IPS-15b (cell line): ENCODE measurements at regions not wholly inside any gene's neighbourhood (a gene's known extent, or its start where the extent isn't known, plus 50 kb on each side); places are given as distances from the start of the nearest gene placed in this dataset.

Source experiments
- H3K27me3 ChIP-seq: one replicate; pipeline ENCODE4 v1.6.1; 2013; ENCODE audit warnings: low read length; ENCODE audit not compliant: control insufficient read depth, insufficient read depth
- H3K36me3 ChIP-seq: one replicate; pipeline ENCODE4 v1.6.1; 2013; ENCODE audit warnings: low read length; ENCODE audit not compliant: control insufficient read depth, insufficient read depth
- H3K4me1 ChIP-seq: one replicate; pipeline ENCODE4 v1.6.1; 2013; ENCODE audit warnings: mild to moderate bottlenecking, low read length; ENCODE audit not compliant: control insufficient read depth, insufficient read depth
- H3K4me3 ChIP-seq: one replicate; pipeline ENCODE4 v1.5.1; 2013; ENCODE audit warnings: low read depth, low read length
- H3K9ac ChIP-seq: one replicate; pipeline ENCODE4 v1.6.1; 2013; ENCODE audit warnings: low read depth, mild to moderate bottlenecking, low read length
- H3K9me3 ChIP-seq: one replicate; pipeline ENCODE4 v1.6.1; 2013; ENCODE audit warnings: mild to moderate bottlenecking, low read length; ENCODE audit not compliant: control insufficient read depth, insufficient read depth

- H3K27me3 ChIP-seq, result no peaks in the 10 kb centered on the region
Observed at GRCh38 chr9:118003240-118003639, 299.0 kb downstream of the TLR4 start.

GRCh38 chr9:118008246-118008645, 304.0 kb downstream of the TLR4 start:
- Histone ChIP-seq H3K9me3 (no peaks in the 10 kb centered on the region), H3K4me3 (no peak overlapping the region), H3K4me1 (peaks cover 10% of the 10 kb centered on the region), H3K27me3 (no peaks in the 10 kb centered on the region), H3K9ac (no peak overlapping the region), H3K36me3 (no peaks in the 10 kb centered on the region)

More at GRCh38 chr9:118003240-118003639, 299.0 kb downstream of the TLR4 start:
- no peaks in the 10 kb centered on the region for H3K9me3 ChIP-seq
- no peak overlapping the region for H3K9ac ChIP-seq
- H3K4me1 ChIP-seq, result no peaks in the 10 kb centered on the region
- no peaks in the 10 kb centered on the region for H3K36me3 ChIP-seq
- H3K4me3 ChIP-seq, result no peak overlapping the region

GRCh38 chr9:118009614-118010013, 305.4 kb downstream of the TLR4 start:
- no peaks in the 10 kb centered on the region for H3K27me3 ChIP-seq
- no peaks in the 10 kb centered on the region for H3K9me3 ChIP-seq
- H3K4me1 ChIP-seq, result peaks cover 10% of the 10 kb centered on the region
- H3K9ac ChIP-seq, result no peak overlapping the region
- no peak overlapping the region for H3K4me3 ChIP-seq
- H3K36me3 ChIP-seq, result no peaks in the 10 kb centered on the region

GRCh38 chr9:118017607-118018122, 313.5 kb downstream of the TLR4 start:
- H3K9me3 ChIP-seq, result no peaks in the 10 kb centered on the region
- no peaks in the 10 kb centered on the region for H3K4me1 ChIP-seq

GRCh38 chr9:118023644-118024043, 319.4 kb downstream of the TLR4 start:
- Histone ChIP-seq H3K4me3 (no peak overlapping the region), H3K9me3 (no peaks in the 10 kb centered on the region), H3K27me3 (no peaks in the 10 kb centered on the region), H3K9ac (no peak overlapping the region), H3K4me1 (no peaks in the 10 kb centered on the region), H3K36me3 (no peaks in the 10 kb centered on the region)

More at GRCh38 chr9:118017607-118018122, 313.5 kb downstream of the TLR4 start:
- Histone ChIP-seq H3K4me3 (no peak overlapping the region), H3K27me3 (no peaks in the 10 kb centered on the region), H3K9ac (no peak overlapping the region), H3K36me3 (peaks cover 2% of the 10 kb centered on the region)

GRCh38 chr9:118028225-118028624, 324.0 kb downstream of the TLR4 start:
- no peaks in the 10 kb centered on the region for H3K4me1 ChIP-seq
- no peak overlapping the region for H3K4me3 ChIP-seq
- H3K9me3 ChIP-seq, result no peaks in the 10 kb centered on the region
- no peaks in the 10 kb centered on the region for H3K36me3 ChIP-seq
- no peak overlapping the region for H3K9ac ChIP-seq
- H3K27me3 ChIP-seq, result no peaks in the 10 kb centered on the region

GRCh38 chr9:118029425-118029824, 325.2 kb downstream of the TLR4 start:
- Histone ChIP-seq H3K27me3 (no peaks in the 10 kb centered on the region), H3K4me1 (no peaks in the 10 kb centered on the region), H3K36me3 (no peaks in the 10 kb centered on the region), H3K9ac (no peak overlapping the region), H3K4me3 (no peak overlapping the region), H3K9me3 (no peaks in the 10 kb centered on the region)

- no peak overlapping the region for H3K9ac ChIP-seq
- no peak overlapping the region for H3K4me3 ChIP-seq
- no peaks in the 10 kb centered on the region for H3K36me3 ChIP-seq
- H3K4me1 ChIP-seq, result no peaks in the 10 kb centered on the region
- no peaks in the 10 kb centered on the region for H3K27me3 ChIP-seq
- no peaks in the 10 kb centered on the region for H3K9me3 ChIP-seq
Observed at GRCh38 chr9:118034701-118035100, 330.5 kb downstream of the TLR4 start.

- H3K36me3 ChIP-seq, result no peaks in the 10 kb centered on the region
- no peaks in the 10 kb centered on the region for H3K9me3 ChIP-seq
- no peaks in the 10 kb centered on the region for H3K27me3 ChIP-seq
- H3K4me3 ChIP-seq, result no peak overlapping the region
- H3K9ac ChIP-seq, result no peak overlapping the region
- H3K4me1 ChIP-seq, result no peaks in the 10 kb centered on the region
Observed at GRCh38 chr9:118038713-118039112, 334.5 kb downstream of the TLR4 start.

GRCh38 chr9:118058227-118058626, 354.0 kb downstream of the TLR4 start:
- Histone ChIP-seq H3K9ac (no peak overlapping the region), H3K4me3 (no peak overlapping the region), H3K36me3 (no peaks in the 10 kb centered on the region), H3K9me3 (no peaks in the 10 kb centered on the region), H3K4me1 (no peaks in the 10 kb centered on the region), H3K27me3 (no peaks in the 10 kb centered on the region)

- H3K36me3 ChIP-seq, result no peaks in the 10 kb centered on the region
- no peak overlapping the region for H3K9ac ChIP-seq
- H3K27me3 ChIP-seq, result no peaks in the 10 kb centered on the region
Observed at GRCh38 chr9:118059484-118060278, 355.5 kb downstream of the TLR4 start.

GRCh38 chr9:118083161-118083560, 379.0 kb downstream of the TLR4 start:
- Histone ChIP-seq H3K9me3 (no peaks in the 10 kb centered on the region), H3K36me3 (no peaks in the 10 kb centered on the region), H3K4me1 (no peaks in the 10 kb centered on the region), H3K9ac (no peak overlapping the region), H3K4me3 (no peak overlapping the region), H3K27me3 (no peaks in the 10 kb centered on the region)

More at GRCh38 chr9:118059484-118060278, 355.5 kb downstream of the TLR4 start:
- H3K4me1 ChIP-seq, result no peaks in the 10 kb centered on the region
- H3K4me3 ChIP-seq, result no peak overlapping the region
- no peaks in the 10 kb centered on the region for H3K9me3 ChIP-seq
